Mucosa of descending colon (tissue), 3 donors: ENCODE measurements at regions not wholly inside any gene's neighbourhood (a gene's known extent, or its start where the extent isn't known, plus 50 kb on each side); places are given as distances from the start of the nearest gene placed in this dataset.
"Not testable (repeated sequence)": the region's sequence is repeated elsewhere in the genome, so short reads cannot be mapped to it uniquely, and the experiment has no call there.

Source experiments
- ATAC-seq: fragments of 200-7000 bp; cut with Tn5 transposase; one replicate; pipeline ENCODE4 v1.9.1; 2020; ENCODE audit warnings: mild to moderate bottlenecking, moderate library complexity
- DNase-seq, 3 donors: peaks; one replicate each; pipeline ENCODE4 v3.0.0-alpha.2; 2020
- H3K36me3 ChIP-seq: fragments of 200-600 bp; one replicate; pipeline ENCODE4 v1.8.0; 2021; ENCODE audit warnings: low read depth, mild to moderate bottlenecking
- H3K4me1 ChIP-seq: fragments of 200-600 bp; one replicate; pipeline ENCODE4 v1.8.0; 2021; ENCODE audit warnings: low read depth, mild to moderate bottlenecking
- H3K4me3 ChIP-seq: fragments of 200-600 bp; one replicate; pipeline ENCODE4 v1.8.0; 2021; ENCODE audit warnings: mild to moderate bottlenecking
- H3K9me3 ChIP-seq: fragments of 200-600 bp; one replicate; pipeline ENCODE4 v1.8.0; 2021; ENCODE audit warnings: mild to moderate bottlenecking
- CTCF ChIP-seq: fragments of 200-600 bp; IDR thresholded peaks from one replicate; pipeline ENCODE4 v1.8.0; 2022; ENCODE audit warnings: antibody characterized with exemption, mild to moderate bottlenecking
- intact Hi-C, 2 donors: fragments of 100-400 bp; cut with DNase I in 1 of 2; cut with micrococcal nuclease in 1 of 2; formaldehyde crosslinking; loops; one replicate each; pipeline versions ENCODE4 v1.11.0 to v1.11.1; 2022; cut with DNase I, micrococcal nuclease
- donor health status: DM: no; HTN: no; CAD: no; lungs with moderate emphysema.
- donor health status: DM: no; HTN: no; CAD: no.
- donor health status: DM: no; HTN: yes; CAD: no.

- Histone ChIP-seq H3K4me1 (no peaks in the 10 kb centered on the region), H3K4me3 (no peak overlapping the region), H3K36me3 (no peaks in the 10 kb centered on the region), H3K9me3 (peaks cover 13% of the 10 kb centered on the region)
- no peak for DNase-seq
- intact Hi-C loops: no loop called here
- no peak for TF ChIP-seq CTCF
- no peak for ATAC-seq
Measured at GRCh38 chr14:48193893-48194292, 518.5 kb upstream of the MDGA2 start.

GRCh38 chr14:48149624-48150023 is 474.2 kb upstream of the MDGA2 start:
- intact Hi-C loops, ATAC-seq: not testable (repeated sequence)

GRCh38 chr14:48140804-48141203 is 465.4 kb upstream of the MDGA2 start:
- intact Hi-C loops: no loop called here
- Histone ChIP-seq H3K36me3 (no peaks in the 10 kb centered on the region), H3K4me3 (no peak overlapping the region), H3K9me3 (peaks cover 12% of the 10 kb centered on the region), H3K4me1 (no peaks in the 10 kb centered on the region)
- DNase-seq: no peak
- TF ChIP-seq CTCF: no peak
- no peak for ATAC-seq

More at GRCh38 chr14:48149624-48150023, 474.2 kb upstream of the MDGA2 start:
- not testable (repeated sequence) for H3K4me1 ChIP-seq, H3K36me3 ChIP-seq, H3K4me3 ChIP-seq, DNase-seq
- peaks cover 28% of the 10 kb centered on the region for H3K9me3 ChIP-seq

GRCh38 chr14:48129472-48129871 is 454.1 kb upstream of the MDGA2 start:
- H3K4me1 ChIP-seq: no peaks in the 10 kb centered on the region

GRCh38 chr14:48127674-48128073 is 452.3 kb upstream of the MDGA2 start:
- intact Hi-C loops: no loop called here
- DNase-seq (no peak), ATAC-seq (no peak)
- Histone ChIP-seq H3K4me1 (no peaks in the 10 kb centered on the region), H3K4me3 (no peak overlapping the region), H3K9me3 (peaks cover 25% of the 10 kb centered on the region), H3K36me3 (no peaks in the 10 kb centered on the region)
- TF ChIP-seq CTCF: no peak

More at GRCh38 chr14:48129472-48129871, 454.1 kb upstream of the MDGA2 start:
- TF ChIP-seq CTCF: no peak
- Histone ChIP-seq H3K36me3 (no peaks in the 10 kb centered on the region), H3K9me3 (peaks cover 31% of the 10 kb centered on the region), H3K4me3 (no peak overlapping the region)
- intact Hi-C loops: no loop called here
- no peak for DNase-seq
- ATAC-seq: no peak

GRCh38 chr14:48125654-48126053 is 450.2 kb upstream of the MDGA2 start:
- ATAC-seq: no peak
- DNase-seq: no peak
- no peak for TF ChIP-seq CTCF
- Histone ChIP-seq H3K36me3 (no peaks in the 10 kb centered on the region), H3K4me3 (no peak overlapping the region), H3K9me3 (peaks cover 16% of the 10 kb centered on the region), H3K4me1 (no peaks in the 10 kb centered on the region)
- intact Hi-C loops: no loop called here
